Transverse colon (tissue), 4 donors: ENCODE measurements at regions not wholly inside any gene's neighbourhood (a gene's known extent, or its start where the extent isn't known, plus 50 kb on each side); places are given as distances from the start of the nearest gene placed in this dataset.

Experiments
- DNase-seq: peaks from one replicate; pipeline ENCODE4 v3.0.0-alpha.2; 2019
- H3K27ac ChIP-seq, 4 donors: fragments of 200-600 bp; sonication (generic); 2 replicates each; pipeline ENCODE4 v1.5.1; 2016 to 2018; ENCODE audit warnings: inconsistent platforms in 4 of 4
- H3K27me3 ChIP-seq: fragments of 200-600 bp; sonication (generic); 2 replicates; pipeline ENCODE4 v1.5.1; 2017; ENCODE audit warnings: inconsistent platforms
- H3K36me3 ChIP-seq, 4 donors: fragments of 200-600 bp; sonication (generic); 2 replicates each; pipeline ENCODE4 v1.5.1; 2017 to 2019; ENCODE audit warnings: inconsistent platforms in 4 of 4
- H3K4me1 ChIP-seq, 4 donors: fragments of 200-600 bp; sonication (generic); 2 replicates each; pipeline ENCODE4 v1.5.1; 2017 to 2020; ENCODE audit warnings: inconsistent platforms in 4 of 4
- H3K4me3 ChIP-seq, 4 donors: fragments of 200-600 bp; sonication (generic); 1 replicate in 1 of 4; 2 replicates in 3 of 4; pipeline versions ENCODE4 v1.5.1 to v1.6.1; 2017 to 2019; ENCODE audit warnings: inconsistent platforms in 4 of 4
- H3K9me3 ChIP-seq, 2 donors: fragments of 200-600 bp; sonication (generic); 2 replicates each; pipeline ENCODE4 v1.5.1; 2017 to 2019; ENCODE audit warnings: inconsistent platforms in 2 of 2
- CTCF ChIP-seq, 5 experiments: fragments of 200-600 bp in 3 of 5; fragments of 450-650 bp in 2 of 5; sonication (generic) in 3 of 5; IDR thresholded peaks; 1 replicate in 2 of 5; 2 replicates in 3 of 5; pipeline ENCODE4 v1.5.1; 2016 to 2017; ENCODE audit warnings: antibody characterized with exemption in 5 of 5, inconsistent platforms in 3 of 5, mild to moderate bottlenecking in 2 of 5, moderate library complexity in 1 of 5
- EP300 ChIP-seq: sonication (generic); formaldehyde crosslinking; IDR thresholded peaks from one replicate; pipeline ENCODE4 v1.6.1; 2017; ENCODE audit warnings: antibody characterized with exemption, low read depth
- POLR2A ChIP-seq: fragments of 450-650 bp; IDR thresholded peaks from one replicate; pipeline ENCODE4 v1.6.1; 2016; ENCODE audit warnings: antibody characterized with exemption, mild to moderate bottlenecking, moderate library complexity
- POLR2AphosphoS5 ChIP-seq, 3 donors: sonication (generic); formaldehyde crosslinking; IDR thresholded peaks; one replicate each; pipeline ENCODE4 v1.6.1; 2016; ENCODE audit warnings: antibody characterized with exemption in 3 of 3
- WGBS, 2 donors: methylation state at CpG; one replicate each; pipeline ENCODE4 v1.1.5; 2018; ENCODE audit warnings: low coverage in 1 of 2; 5-methylcytosine and 5-hydroxymethylcytosine counted together
- in situ Hi-C, 4 donors: fragments of 200-750 bp; cut with MboI; loops; one replicate each; pipeline versions ENCODE4 v1.15.0 to v1.15.1; 2017; ENCODE audit warnings: low sequenced_read_pairs in 3 of 4, low pct_ligation_motif_present in 1 of 4, low pct_unique_long_range_greater_than_20kb in 1 of 4
- intact Hi-C: fragments of 100-400 bp; cut with DNase I; formaldehyde crosslinking; loops from one replicate; pipeline ENCODE4 v1.15.1; 2023; ENCODE audit warnings: low total_unique reads

DNA sequence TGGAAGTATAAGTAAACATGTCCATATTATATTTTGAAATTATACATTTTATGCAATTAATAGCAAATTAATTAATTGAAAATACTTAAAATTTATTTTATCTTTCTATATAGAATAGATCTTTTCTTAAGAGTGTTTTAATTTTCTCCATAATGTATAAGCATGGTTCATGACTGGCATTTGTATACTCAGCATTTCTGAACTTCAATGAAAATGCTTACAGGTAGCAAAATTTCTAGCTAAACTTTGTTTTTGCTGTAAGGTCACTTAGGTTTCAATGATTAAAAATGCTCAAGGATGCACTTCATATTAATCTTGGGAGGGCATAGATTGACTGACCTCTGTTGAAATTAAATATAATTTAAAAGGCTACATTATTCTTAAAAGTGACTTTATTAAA, 1108.1 kb downstream of the BRINP3 start:
- intact Hi-C loops (no loop called here), in situ Hi-C loops (no loop called here)
- Histone ChIP-seq H3K4me3 (no peak overlapping the region), H3K9me3 (no peaks in the 10 kb centered on the region), H3K4me1 (no peaks in the 10 kb centered on the region), H3K27me3 (no peaks in the 10 kb centered on the region), H3K36me3 (no peaks in the 10 kb centered on the region), H3K27ac (no peak overlapping the region)
- TF ChIP-seq CTCF (IDR thresholded peaks at IDR 0.05), result no peak
- TF ChIP-seq POLR2A, result no peak
- no peak for TF ChIP-seq EP300
- no peak for TF ChIP-seq POLR2AphosphoS5 (IDR thresholded peaks at IDR 0.05)
- no peak for DNase-seq

GRCh38 chr1:189374816-189375215, 1102.8 kb downstream of the BRINP3 start:
- intact Hi-C loops (no loop called here), in situ Hi-C loops (no loop called here)
- WGBS, 2 donors, result 48 to 67% methylated on average over 3 of the region's 3 CpGs
- no peak overlapping the region for H3K27ac ChIP-seq
- H3K27me3 ChIP-seq, result no peaks in the 10 kb centered on the region
- DNase-seq, result no peak
- H3K4me3 ChIP-seq, result no peak overlapping the region
- H3K36me3 ChIP-seq, result no peaks in the 10 kb centered on the region
- no peak for TF ChIP-seq CTCF (IDR thresholded peaks at IDR 0.05)
- TF ChIP-seq EP300, result no peak
- no peak for TF ChIP-seq POLR2A
- no peaks in the 10 kb centered on the region for H3K9me3 ChIP-seq
- H3K4me1 ChIP-seq, result no peaks in the 10 kb centered on the region

DNA sequence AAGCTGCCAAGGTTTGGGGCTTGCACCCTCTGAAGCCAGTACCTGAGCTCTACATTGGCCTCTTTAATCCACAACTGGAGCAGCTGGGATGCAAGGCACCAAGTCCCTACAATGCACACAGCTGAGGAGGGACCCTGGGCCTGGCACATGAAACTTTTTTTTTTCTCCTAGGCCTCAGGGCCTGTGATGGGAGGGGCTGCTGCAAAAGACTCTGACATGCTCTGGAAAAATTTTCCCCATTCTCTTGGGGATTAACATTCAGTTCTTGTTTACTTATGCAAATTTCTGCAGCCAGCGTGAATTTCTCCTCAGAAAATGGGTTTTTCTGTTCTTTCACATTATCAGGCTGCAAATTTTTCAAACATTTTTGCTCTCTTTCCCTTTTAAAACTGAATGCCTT, 1072.2 kb downstream of the BRINP3 start:
- Histone ChIP-seq H3K27me3 (no peaks in the 10 kb centered on the region), H3K9me3 (no peaks in the 10 kb centered on the region), H3K27ac (no peak overlapping the region), H3K36me3 (no peaks in the 10 kb centered on the region), H3K4me3 (no peak overlapping the region), H3K4me1 (no peaks in the 10 kb centered on the region)
- TF ChIP-seq CTCF (IDR thresholded peaks at IDR 0.05), result no peak
- no peak for TF ChIP-seq POLR2A
- TF ChIP-seq POLR2AphosphoS5 (IDR thresholded peaks at IDR 0.05), result no peak
- in situ Hi-C loops, result no loop called here
- 34 to 50% methylated on average over 1 of the region's 1 CpG for WGBS, 2 donors
- no peak for DNase-seq
- intact Hi-C loops, result no loop called here

GRCh38 chr1:189409774-189410173, 1067.9 kb downstream of the BRINP3 start:
- DNase-seq, result no peak
- H3K4me3 ChIP-seq, result no peak overlapping the region
- no peaks in the 10 kb centered on the region for H3K9me3 ChIP-seq
- intact Hi-C loops (no loop called here), in situ Hi-C loops (no loop called here)
- no peak overlapping the region for H3K27ac ChIP-seq
- TF ChIP-seq POLR2AphosphoS5 (IDR thresholded peaks at IDR 0.05), result no peak
- TF ChIP-seq EP300, result no peak
- TF ChIP-seq CTCF (IDR thresholded peaks at IDR 0.05), result no peak
- TF ChIP-seq POLR2A, result no peak
- H3K36me3 ChIP-seq, result no peaks in the 10 kb centered on the region
- H3K4me1 ChIP-seq, result no peaks in the 10 kb centered on the region
- no peaks in the 10 kb centered on the region for H3K27me3 ChIP-seq
- WGBS, 2 donors, result 6 to 12% methylated on average over 3 of the region's 3 CpGs
